ENCODE measurements at regions not wholly inside any gene's neighbourhood (a gene's known extent, or its start where the extent isn't known, plus 50 kb on each side); places are given as distances from the start of the nearest gene placed in this dataset.

DNA sequence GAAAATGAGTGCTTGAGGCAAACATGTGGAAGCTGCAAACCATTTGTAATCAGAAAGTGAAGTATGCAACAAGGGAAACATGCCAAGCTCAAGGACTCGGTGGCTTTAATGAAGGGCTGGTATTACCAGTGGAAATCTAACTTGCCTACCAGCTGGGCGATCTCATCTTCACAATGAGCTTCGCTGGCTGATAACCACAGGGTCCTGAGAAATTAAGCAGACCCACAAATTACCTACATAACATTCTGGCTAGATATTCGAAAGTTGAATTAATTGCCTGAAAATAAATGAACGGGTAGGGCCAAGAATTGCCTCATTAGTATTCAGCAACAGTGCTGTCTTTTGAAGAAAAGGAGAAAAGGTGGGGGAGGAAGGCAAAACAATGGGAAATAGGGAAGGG lies 439.4 kb downstream of the PDZRN4 start:
- Mint-ChIP-seq H3K36me3 (no peaks in the 10 kb centered on the region), H3K27ac (no peak overlapping the region), H3K4me3 (no peak overlapping the region), H3K27me3 (no peaks in the 10 kb centered on the region), H3K4me1 (ENCODE audit: low read depth in 2 of 2) (no peaks in the 10 kb centered on the region), H3K9me3 (peaks cover 15% of the 10 kb centered on the region)
- no peak for DNase-seq (ENCODE audit: low spot score)
- ATAC-seq: no peak

DNA sequence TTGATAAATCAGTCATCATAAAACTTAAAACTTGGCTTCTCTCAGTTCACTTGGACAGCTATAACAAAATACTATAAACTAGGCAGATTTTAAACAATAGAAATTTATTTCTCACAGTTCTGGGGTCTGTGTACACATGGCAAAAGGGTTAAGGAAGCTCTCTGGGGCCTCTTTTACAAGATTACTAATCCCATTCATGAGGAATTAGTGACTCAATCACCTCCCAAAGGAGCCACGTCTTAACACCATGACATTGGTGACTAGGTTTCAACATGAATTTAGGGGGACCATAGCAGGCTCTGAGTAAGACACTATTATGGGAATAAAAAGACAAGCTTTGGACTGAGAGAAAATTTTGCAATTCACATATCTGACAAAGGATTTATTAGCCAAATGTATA lies 436.5 kb downstream of the PDZRN4 start:
- DNase-seq (ENCODE audit: low spot score) (no peak), ATAC-seq (no peak)
- Mint-ChIP-seq H3K9me3 (peaks cover 9% of the 10 kb centered on the region), H3K36me3 (no peaks in the 10 kb centered on the region), H3K27ac (no peak overlapping the region), H3K27me3 (no peaks in the 10 kb centered on the region), H3K4me3 (no peak overlapping the region), H3K4me1 (ENCODE audit: low read depth in 2 of 2) (no peaks in the 10 kb centered on the region)
